CD14-positive monocyte (primary cell): ENCODE measurements at regions not wholly inside any gene's neighbourhood (a gene's known extent, or its start where the extent isn't known, plus 50 kb on each side); places are given as distances from the start of the nearest gene placed in this dataset.

Experiments
- DNase-seq, 3 donors: peaks; one replicate each; pipeline ENCODE4 v3.0.0-alpha.2; 2011 to 2022
- H2AFZ ChIP-seq: 2 replicates; pipeline ENCODE4 v1.6.0; 2012; ENCODE audit warnings: mild to moderate bottlenecking, low read depth, low read length, inconsistent platforms; ENCODE audit not compliant: insufficient read depth, poor library complexity, severe bottlenecking
- H3K27ac ChIP-seq, 2 donors: 1 replicate in 1 of 2; 2 replicates in 1 of 2; pipeline ENCODE4 v1.5.1; 2012 to 2013; ENCODE audit warnings: low read length in 2 of 2, control low read depth in 1 of 2, inconsistent platforms in 1 of 2, low read depth in 1 of 2, mild to moderate bottlenecking in 1 of 2
- H3K27me3 ChIP-seq, 2 donors: one replicate each; pipeline versions ENCODE4 v1.6.0 to v1.6.1; 2011 to 2013; ENCODE audit warnings: low read length in 2 of 2; ENCODE audit not compliant: control insufficient read depth in 2 of 2, insufficient read depth in 2 of 2
- H3K36me3 ChIP-seq, 2 donors: replicated peaks in 1 of 2; 1 replicate in 1 of 2; 2 replicates in 1 of 2; pipeline versions ENCODE4 v1.5.1 to v1.6.1; 2012 to 2013; ENCODE audit warnings: low read length in 2 of 2, control low read depth in 1 of 2, inconsistent platforms in 1 of 2, mild to moderate bottlenecking in 1 of 2; ENCODE audit not compliant: insufficient read depth in 2 of 2, control insufficient read depth in 1 of 2
- H3K4me1 ChIP-seq, 2 donors: 1 replicate in 1 of 2; 2 replicates in 1 of 2; pipeline versions ENCODE4 v1.5.1 to v1.6.1; 2012 to 2013; ENCODE audit warnings: low read length in 2 of 2, control low read depth in 1 of 2, inconsistent platforms in 1 of 2, mild to moderate bottlenecking in 1 of 2, moderate library complexity in 1 of 2; ENCODE audit not compliant: insufficient read depth in 2 of 2, control insufficient read depth in 1 of 2
- H3K4me2 ChIP-seq: replicated peaks from 2 replicates; pipeline ENCODE3; 2012; ENCODE audit warnings: low read length, moderate library complexity, mild to moderate bottlenecking; ENCODE audit not compliant: poor library complexity, severe bottlenecking; ENCODE audit errors: extremely low read depth
- H3K4me3 ChIP-seq, 3 experiments: fragments of 200-600 bp in 1 of 3; sonication (generic) in 1 of 3; replicated peaks in 1 of 3; 1 replicate in 2 of 3; 2 replicates in 1 of 3; pipeline ENCODE4 v1.5.1; 2011 to 2013; ENCODE audit warnings: low read length in 3 of 3, mild to moderate bottlenecking in 3 of 3, control low read depth in 2 of 3, low read depth in 2 of 3, inconsistent platforms in 1 of 3, moderate library complexity in 1 of 3
- H3K79me2 ChIP-seq: 2 replicates; pipeline ENCODE4 v1.6.0; 2012; ENCODE audit warnings: mild to moderate bottlenecking, control low read depth, inconsistent platforms, low read length, moderate library complexity; ENCODE audit not compliant: insufficient read depth
- H3K9ac ChIP-seq: 2 replicates; pipeline ENCODE4 v1.6.0; 2017; ENCODE audit warnings: low read length, mild to moderate bottlenecking; ENCODE audit not compliant: insufficient read depth, poor library complexity, severe bottlenecking
- H3K9me3 ChIP-seq, 2 donors: replicated peaks in 1 of 2; 1 replicate in 1 of 2; 2 replicates in 1 of 2; pipeline versions ENCODE4 v1.5.1 to v1.6.1; 2012 to 2013; ENCODE audit warnings: low read length in 2 of 2, control low read depth in 1 of 2; ENCODE audit not compliant: control insufficient read depth in 1 of 2, insufficient read depth in 1 of 2
- H4K20me1 ChIP-seq: 2 replicates; pipeline ENCODE4 v1.6.0; 2012; ENCODE audit warnings: mild to moderate bottlenecking, low read length, control low read depth, moderate library complexity; ENCODE audit not compliant: insufficient read depth
- H3K27ac Mint-ChIP-seq, 7 donors: one replicate each; pipeline ENCODE4 v1.8.0; 2020; ENCODE audit warnings: mild to moderate bottlenecking in 7 of 7, mixed read lengths in 7 of 7, moderate library complexity in 6 of 7, inconsistent platforms in 2 of 7
- H3K27me3 Mint-ChIP-seq, 3 donors: one replicate each; pipeline ENCODE4 v1.8.0; 2021 to 2022; ENCODE audit warnings: low read depth in 3 of 3, mild to moderate bottlenecking in 3 of 3, mixed read lengths in 3 of 3, moderate library complexity in 3 of 3, inconsistent platforms in 1 of 3
- H3K36me3 Mint-ChIP-seq, 2 donors: one replicate each; pipeline ENCODE4 v1.8.0; 2020; ENCODE audit warnings: mixed read lengths in 2 of 2, inconsistent platforms in 1 of 2, mild to moderate bottlenecking in 1 of 2
- H3K4me1 Mint-ChIP-seq: one replicate; pipeline ENCODE4 v1.8.0; 2020; ENCODE audit warnings: mild to moderate bottlenecking, mixed read lengths
- H3K4me3 Mint-ChIP-seq, 2 donors: one replicate each; pipeline ENCODE4 v1.8.0; 2020; ENCODE audit warnings: mild to moderate bottlenecking in 2 of 2, mixed read lengths in 2 of 2, moderate library complexity in 1 of 2
- H3K9me3 Mint-ChIP-seq, 7 donors: one replicate each; pipeline ENCODE4 v1.8.0; 2020 to 2022; ENCODE audit warnings: mixed read lengths in 7 of 7, mild to moderate bottlenecking in 6 of 7, moderate library complexity in 6 of 7, inconsistent platforms in 2 of 7
- CTCF ChIP-seq: fragments of 200-600 bp; IDR thresholded peaks from one replicate; pipeline ENCODE4 v1.8.0; 2022; ENCODE audit warnings: antibody characterized with exemption, mild to moderate bottlenecking
- WGBS: methylation state at CpG from one replicate; pipeline ENCODE4 v1.1.5; 2013; ENCODE audit warnings: missing lambda C conversion rate; ENCODE audit not compliant: insufficient coverage; 5-methylcytosine and 5-hydroxymethylcytosine counted together
- intact Hi-C, 2 donors: fragments of 100-400 bp; cut with micrococcal nuclease; formaldehyde crosslinking; loops; one replicate each; pipeline versions ENCODE4 v1.15.0 to v1.15.1; 2023

DNA sequence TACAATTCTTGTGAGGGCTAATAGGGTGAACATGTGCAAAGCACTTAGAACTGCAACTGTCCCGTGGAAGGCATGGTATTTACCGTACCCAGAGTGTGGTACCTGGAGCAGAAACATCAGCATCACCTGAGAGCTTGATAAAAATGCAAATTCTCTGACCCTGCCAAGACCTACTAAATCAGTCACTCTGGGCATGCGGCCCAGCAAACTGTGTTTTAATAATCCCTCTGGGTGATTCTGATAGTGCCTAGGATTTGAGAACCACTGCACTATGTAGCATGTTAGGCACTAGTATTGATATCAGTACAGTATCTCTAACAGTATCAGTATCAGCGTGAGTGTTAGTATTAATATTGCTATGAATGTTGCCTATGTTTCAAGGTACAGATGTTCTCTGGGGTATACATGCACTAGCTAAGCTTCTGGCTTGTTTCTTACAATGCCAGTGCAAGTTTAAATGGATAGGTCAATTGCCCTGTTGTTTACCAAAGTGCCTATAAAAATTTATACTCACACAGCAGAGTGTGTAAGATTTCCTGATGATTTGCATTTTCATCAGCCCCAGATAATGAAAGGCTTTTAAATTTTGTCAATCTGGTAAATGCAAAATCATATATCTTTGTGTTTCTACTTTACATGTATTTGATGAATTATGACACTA lies 354.0 kb downstream of the HS3ST1 start:
- H3K4me1 ChIP-seq, result no peaks in the 10 kb centered on the region
- H3K27ac Mint-ChIP-seq, result no peak overlapping the region

GRCh38 chr4:11073621-11074051 lies 355.1 kb downstream of the HS3ST1 start:
- H3K4me2 ChIP-seq, result no peak overlapping the region
- H3K27me3 ChIP-seq, result no peaks in the 10 kb centered on the region
- H3K27ac ChIP-seq, result no peak overlapping the region
- no peaks in the 10 kb centered on the region for H3K79me2 ChIP-seq
- no peaks in the 10 kb centered on the region for H3K4me1 ChIP-seq
- no peaks in the 10 kb centered on the region for H3K36me3 ChIP-seq
- H4K20me1 ChIP-seq, result no peaks in the 10 kb centered on the region
- Mint-ChIP-seq H3K4me3 (no peak overlapping the region), H3K9me3 (no peaks in the 10 kb centered on the region), H3K36me3 (no peaks in the 10 kb centered on the region), H3K27ac (peak overlapping the region in 1 of 7 donors; percentile 1), H3K27me3 (peaks cover 0 to 2% (median 0%) of the 10 kb centered on the region in 3 donors), H3K4me1 (peaks cover 5% of the 10 kb centered on the region)
- H3K9ac ChIP-seq, result no peak overlapping the region
- intact Hi-C loops, result loop anchor here in 1 of 2 donors (2.0 kb wide), 1 partner anchor 17 kb away; no protein-coding TSS in a partner anchor
- H3K4me3 ChIP-seq, result no peak overlapping the region
- no peak for TF ChIP-seq CTCF
- 100% methylated on average over 4 of the region's 6 CpGs for WGBS
- H2AFZ ChIP-seq, result no peak overlapping the region
- peak in 1 of 3 donors; percentile 37 for DNase-seq
- no peaks in the 10 kb centered on the region for H3K9me3 ChIP-seq

More for the DNA sequence above, 354.0 kb downstream of the HS3ST1 start:
- H3K9me3 ChIP-seq, result no peaks in the 10 kb centered on the region
- Mint-ChIP-seq H3K36me3 (no peaks in the 10 kb centered on the region), H3K4me3 (no peak overlapping the region), H3K4me1 (peaks cover 5% of the 10 kb centered on the region), H3K9me3 (no peaks in the 10 kb centered on the region), H3K27me3 (peaks cover 0 to 2% (median 0%) of the 10 kb centered on the region in 3 donors)
- H3K27ac ChIP-seq, result no peak overlapping the region
- H3K27me3 ChIP-seq, result no peaks in the 10 kb centered on the region
- no peak overlapping the region for H3K4me3 ChIP-seq
- no peak for DNase-seq
- 50% methylated on average over 2 of the region's 4 CpGs for WGBS
- no peak for TF ChIP-seq CTCF
- intact Hi-C loops, result no loop called here
- no peak overlapping the region for H2AFZ ChIP-seq
- H3K4me2 ChIP-seq, result no peak overlapping the region
- no peaks in the 10 kb centered on the region for H4K20me1 ChIP-seq
- H3K36me3 ChIP-seq, result no peaks in the 10 kb centered on the region
- H3K9ac ChIP-seq, result no peak overlapping the region
- no peaks in the 10 kb centered on the region for H3K79me2 ChIP-seq
